ENCODE measurements at regions not wholly inside any gene's neighbourhood (a gene's known extent, or its start where the extent isn't known, plus 50 kb on each side); places are given as distances from the start of the nearest gene placed in this dataset.
"Not testable (repeated sequence)": the region's sequence is repeated elsewhere in the genome, so short reads cannot be mapped to it uniquely, and the experiment has no call there.

- ATAC-seq (ENCODE audit: low FRiP score) = no peak
- DNase-seq (ENCODE audit: low spot score) = no peak
- no peak for TF ChIP-seq CTCF (IDR thresholded peaks at IDR 0.05)
Measured at GRCh38 chr2:115946341-115946740, 1503.9 kb downstream of the DPP10 start.

GRCh38 chr2:115946891-115947290 lies 1504.5 kb downstream of the DPP10 start:
- no peak for TF ChIP-seq CTCF (IDR thresholded peaks at IDR 0.05)
- DNase-seq (ENCODE audit: low spot score) (no peak), ATAC-seq (ENCODE audit: low FRiP score) (no peak)

- no peak for ATAC-seq (ENCODE audit: low FRiP score)
Measured at GRCh38 chr2:115976916-115977315, 1534.5 kb downstream of the DPP10 start.

GRCh38 chr2:115999039-115999438 lies 1556.6 kb downstream of the DPP10 start:
- DNase-seq (ENCODE audit: low spot score) (no peak), ATAC-seq (ENCODE audit: low FRiP score) (no peak)
- TF ChIP-seq CTCF (IDR thresholded peaks at IDR 0.05) = no peak

More at GRCh38 chr2:115976916-115977315, 1534.5 kb downstream of the DPP10 start:
- TF ChIP-seq CTCF (IDR thresholded peaks at IDR 0.05) = no peak
- no peak for DNase-seq (ENCODE audit: low spot score)

GRCh38 chr2:116023026-116023425 lies 1580.6 kb downstream of the DPP10 start:
- DNase-seq (ENCODE audit: low spot score) (no peak), ATAC-seq (ENCODE audit: low FRiP score) (no peak)
- TF ChIP-seq CTCF (IDR thresholded peaks at IDR 0.05) = no peak

GRCh38 chr2:116038758-116039157 lies 1596.3 kb downstream of the DPP10 start:
- DNase-seq (ENCODE audit: low spot score); ATAC-seq (ENCODE audit: low FRiP score): not testable (repeated sequence)

GRCh38 chr2:116042530-116042929 lies 1600.1 kb downstream of the DPP10 start:
- no peak for TF ChIP-seq CTCF (IDR thresholded peaks at IDR 0.05)
- ATAC-seq (ENCODE audit: low FRiP score) (no peak), DNase-seq (ENCODE audit: low spot score) (no peak)

- ATAC-seq (ENCODE audit: low FRiP score) = no peak
- no peak for DNase-seq (ENCODE audit: low spot score)
- TF ChIP-seq CTCF (IDR thresholded peaks at IDR 0.05) = no peak
Measured at GRCh38 chr2:116057538-116057937, 1615.1 kb downstream of the DPP10 start.
